SK-N-SH treated with all-trans-retinoic acid at 6 μM for 48 hours (cell line): ENCODE measurements at regions not wholly inside any gene's neighbourhood (a gene's known extent, or its start where the extent isn't known, plus 50 kb on each side); places are given as distances from the start of the nearest gene placed in this dataset.

Experiments used
- ARNTL ChIP-seq: fragments of 450-650 bp; formaldehyde crosslinking; IDR thresholded peaks from 2 replicates; pipeline ENCODE4 v1.5.0; 2020; ENCODE audit warnings: low read depth, mild to moderate bottlenecking, moderate library complexity, borderline replicate concordance
- GLIS3 ChIP-seq: fragments of 250-450 bp; sonication (Bioruptor Pico); IDR thresholded peaks from 2 replicates; pipeline ENCODE4 v1.5.0; 2020; ENCODE audit warnings: mild to moderate bottlenecking, moderate library complexity
- ISL1 ChIP-seq: fragments of 250-450 bp; sonication (Bioruptor Pico); IDR thresholded peaks from 2 replicates; pipeline ENCODE4 v2.1.2; 2022; ENCODE audit warnings: mild to moderate bottlenecking, moderate library complexity
- OSR1 ChIP-seq: fragments of 250-450 bp; sonication (Bioruptor Pico); IDR thresholded peaks from 2 replicates; pipeline ENCODE4 v1.8.0; 2022; ENCODE audit warnings: moderate library complexity, mild to moderate bottlenecking, inconsistent platforms
- PATZ1 ChIP-seq: fragments of 250-450 bp; sonication (Bioruptor Pico); IDR thresholded peaks from 2 replicates; pipeline ENCODE4 v1.8.0; 2020; ENCODE audit warnings: mild to moderate bottlenecking, moderate library complexity, borderline replicate concordance
- PPARA ChIP-seq: fragments of 250-450 bp; sonication (Bioruptor Pico); IDR thresholded peaks from 2 replicates; pipeline ENCODE4 v1.5.0; 2020; ENCODE audit warnings: mild to moderate bottlenecking, borderline replicate concordance
- SNAI2 ChIP-seq: fragments of 250-450 bp; sonication (Bioruptor Pico); IDR thresholded peaks from 2 replicates; pipeline ENCODE4 v1.5.0; 2020; ENCODE audit warnings: mild to moderate bottlenecking, moderate library complexity
- ZFP3 ChIP-seq: fragments of 250-450 bp; sonication (Bioruptor Pico); IDR thresholded peaks from 2 replicates; pipeline ENCODE4 v1.5.0; 2020; ENCODE audit warnings: mild to moderate bottlenecking, moderate library complexity
- ZNF8 ChIP-seq: fragments of 450-650 bp; formaldehyde crosslinking; IDR thresholded peaks from 2 replicates; pipeline ENCODE4 v1.5.0; 2020; ENCODE audit warnings: mild to moderate bottlenecking, moderate library complexity
- TF ChIP-seq, protein P1 (sequence below): fragments of 250-450 bp; sonication (Bioruptor Pico); IDR thresholded peaks from 2 replicates; pipeline ENCODE4 v1.5.1; 2020; ENCODE audit warnings: low read depth, mild to moderate bottlenecking, moderate library complexity

GRCh38 chr2:223494496-223494895 lies 107.7 kb downstream of the SCG2 start:
- no peak for TF ChIP-seq ZFP3 (CRISPR knock-in tag)
- no peak for TF ChIP-seq SNAI2 (CRISPR knock-in tag)
- TF ChIP-seq, protein P1, sequence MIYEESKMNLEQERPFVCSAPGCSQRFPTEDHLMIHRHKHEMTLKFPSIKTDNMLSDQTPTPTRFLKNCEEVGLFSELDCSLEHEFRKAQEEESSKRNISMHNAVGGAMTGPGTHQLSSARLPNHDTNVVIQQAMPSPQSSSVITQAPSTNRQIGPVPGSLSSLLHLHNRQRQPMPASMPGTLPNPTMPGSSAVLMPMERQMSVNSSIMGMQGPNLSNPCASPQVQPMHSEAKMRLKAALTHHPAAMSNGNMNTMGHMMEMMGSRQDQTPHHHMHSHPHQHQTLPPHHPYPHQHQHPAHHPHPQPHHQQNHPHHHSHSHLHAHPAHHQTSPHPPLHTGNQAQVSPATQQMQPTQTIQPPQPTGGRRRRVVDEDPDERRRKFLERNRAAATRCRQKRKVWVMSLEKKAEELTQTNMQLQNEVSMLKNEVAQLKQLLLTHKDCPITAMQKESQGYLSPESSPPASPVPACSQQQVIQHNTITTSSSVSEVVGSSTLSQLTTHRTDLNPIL (CRISPR knock-in tag), result no peak
- no peak for TF ChIP-seq PATZ1 (CRISPR knock-in tag)
- no peak for TF ChIP-seq GLIS3 (CRISPR knock-in tag)
- TF ChIP-seq PPARA (CRISPR knock-in tag), result no peak
- no peak for TF ChIP-seq ZNF8 (CRISPR knock-in tag)
- TF ChIP-seq OSR1 (CRISPR knock-in tag), result no peak
- no peak for TF ChIP-seq ISL1 (CRISPR knock-in tag)
- no peak for TF ChIP-seq ARNTL (CRISPR knock-in tag)
